Neural progenitor cell (in vitro differentiated cells): ENCODE measurements at regions not wholly inside any gene's neighbourhood (a gene's known extent, or its start where the extent isn't known, plus 50 kb on each side); places are given as distances from the start of the nearest gene placed in this dataset.

Experiments used
- DNase-seq: peaks from one replicate; pipeline ENCODE4 v3.0.0-alpha.2; 2016; ENCODE audit warnings: low spot score
- H2AFZ ChIP-seq: fragments of 200-600 bp; sonication (generic); replicated peaks from 2 replicates; pipeline ENCODE4 v1.6.1; 2016; ENCODE audit warnings: antibody characterized with exemption
- H3F3A ChIP-seq: fragments of 200-600 bp; sonication (generic); 2 replicates; pipeline ENCODE4 v1.6.1; 2016; ENCODE audit warnings: antibody characterized with exemption, low read depth
- H3K27ac ChIP-seq: fragments of 200-600 bp; sonication (generic); 2 replicates; pipeline ENCODE4 v1.5.1; 2016; ENCODE audit warnings: mild to moderate bottlenecking
- H3K27me3 ChIP-seq: fragments of 200-600 bp; sonication (generic); 2 replicates; pipeline ENCODE4 v1.6.1; 2016; ENCODE audit warnings: mild to moderate bottlenecking, moderate library complexity
- H3K36me3 ChIP-seq: fragments of 200-600 bp; sonication (generic); 2 replicates; pipeline ENCODE4 v1.5.1; 2016
- H3K4me1 ChIP-seq: fragments of 200-600 bp; sonication (generic); 2 replicates; pipeline ENCODE4 v1.6.1; 2016; ENCODE audit warnings: mixed run types
- H3K4me2 ChIP-seq: fragments of 200-600 bp; sonication (generic); 2 replicates; pipeline ENCODE4 v1.6.1; 2016
- H3K4me3 ChIP-seq: fragments of 200-600 bp; sonication (generic); 2 replicates; pipeline ENCODE4 v1.5.1; 2016
- H3K79me2 ChIP-seq: fragments of 200-600 bp; sonication (generic); 2 replicates; pipeline ENCODE4 v1.6.1; 2016; ENCODE audit warnings: low read depth
- H3K9ac ChIP-seq: fragments of 200-600 bp; sonication (generic); 2 replicates; pipeline ENCODE4 v1.6.1; 2016
- H3K9me3 ChIP-seq: fragments of 200-600 bp; sonication (generic); 2 replicates; pipeline ENCODE4 v1.5.1; 2016; ENCODE audit warnings: low read depth
- H4K20me1 ChIP-seq: fragments of 200-600 bp; sonication (generic); 2 replicates; pipeline ENCODE4 v1.6.1; 2016; ENCODE audit warnings: low read depth
- H3K27ac Mint-ChIP-seq: 3 replicates; pipeline ENCODE4 v1.8.0; 2021; ENCODE audit warnings: mixed read lengths
- H3K27me3 Mint-ChIP-seq: 2 replicates; pipeline ENCODE4 v1.8.0; 2022; ENCODE audit warnings: low read depth, mild to moderate bottlenecking, inconsistent platforms, moderate library complexity, mixed read lengths; ENCODE audit not compliant: insufficient read depth
- H3K36me3 Mint-ChIP-seq: 3 replicates; pipeline ENCODE4 v1.8.0; 2021; ENCODE audit warnings: mixed read lengths
- H3K4me1 Mint-ChIP-seq: 3 replicates; pipeline ENCODE4 v1.8.0; 2021; ENCODE audit warnings: mixed read lengths
- H3K4me3 Mint-ChIP-seq: 3 replicates; pipeline ENCODE4 v1.8.0; 2021; ENCODE audit warnings: mild to moderate bottlenecking, moderate library complexity, mixed read lengths
- H3K9me3 Mint-ChIP-seq: 3 replicates; pipeline ENCODE4 v1.8.0; 2020; ENCODE audit warnings: mixed read lengths
- EZH2 ChIP-seq: fragments of 200-600 bp; sonication (generic); IDR thresholded peaks from 2 replicates; pipeline ENCODE4 v1.6.1; 2017; ENCODE audit warnings: antibody characterized with exemption, mild to moderate bottlenecking, moderate library complexity
- EZH2phosphoT487 ChIP-seq: fragments of 200-600 bp; sonication (generic); IDR thresholded peaks from 2 replicates; pipeline ENCODE4 v1.6.1; 2017; ENCODE audit warnings: antibody characterized with exemption
- TF ChIP-seq, protein P1 (sequence below): fragments of 200-600 bp; sonication (generic); IDR thresholded peaks from 2 replicates; pipeline ENCODE4 v1.5.1; 2017; ENCODE audit warnings: antibody characterized with exemption, mild to moderate bottlenecking

DNA sequence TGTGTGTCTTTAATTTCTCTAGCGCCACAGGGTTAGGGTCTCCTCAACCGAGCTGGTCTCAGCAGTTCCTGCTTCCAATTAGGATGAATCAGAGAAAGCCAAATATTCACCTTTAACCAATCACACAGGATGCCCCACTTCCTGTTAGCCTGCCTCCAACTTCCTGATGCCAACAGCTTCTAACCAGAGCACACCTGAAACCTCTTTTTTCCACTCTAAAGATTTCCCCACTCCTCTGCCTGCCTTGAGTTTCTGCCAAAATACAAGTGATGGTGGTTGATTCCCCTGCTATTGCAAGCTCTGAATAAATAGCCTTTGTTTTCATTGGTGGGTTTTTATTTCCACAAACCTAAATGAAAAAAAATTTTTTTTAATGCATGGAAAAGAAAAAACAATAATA, 144.7 kb upstream of the UST start:
- no peak overlapping the region for H3K9ac ChIP-seq
- no peak for TF ChIP-seq EZH2
- TF ChIP-seq, protein P1, sequence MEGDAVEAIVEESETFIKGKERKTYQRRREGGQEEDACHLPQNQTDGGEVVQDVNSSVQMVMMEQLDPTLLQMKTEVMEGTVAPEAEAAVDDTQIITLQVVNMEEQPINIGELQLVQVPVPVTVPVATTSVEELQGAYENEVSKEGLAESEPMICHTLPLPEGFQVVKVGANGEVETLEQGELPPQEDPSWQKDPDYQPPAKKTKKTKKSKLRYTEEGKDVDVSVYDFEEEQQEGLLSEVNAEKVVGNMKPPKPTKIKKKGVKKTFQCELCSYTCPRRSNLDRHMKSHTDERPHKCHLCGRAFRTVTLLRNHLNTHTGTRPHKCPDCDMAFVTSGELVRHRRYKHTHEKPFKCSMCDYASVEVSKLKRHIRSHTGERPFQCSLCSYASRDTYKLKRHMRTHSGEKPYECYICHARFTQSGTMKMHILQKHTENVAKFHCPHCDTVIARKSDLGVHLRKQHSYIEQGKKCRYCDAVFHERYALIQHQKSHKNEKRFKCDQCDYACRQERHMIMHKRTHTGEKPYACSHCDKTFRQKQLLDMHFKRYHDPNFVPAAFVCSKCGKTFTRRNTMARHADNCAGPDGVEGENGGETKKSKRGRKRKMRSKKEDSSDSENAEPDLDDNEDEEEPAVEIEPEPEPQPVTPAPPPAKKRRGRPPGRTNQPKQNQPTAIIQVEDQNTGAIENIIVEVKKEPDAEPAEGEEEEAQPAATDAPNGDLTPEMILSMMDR: no peak
- no peak for TF ChIP-seq EZH2phosphoT487
- H3K4me3 ChIP-seq: no peak overlapping the region
- Mint-ChIP-seq H3K4me3 (no peak overlapping the region), H3K9me3 (peaks cover 9% of the 10 kb centered on the region), H3K27ac (no peak overlapping the region), H3K36me3 (no peaks in the 10 kb centered on the region), H3K4me1 (no peaks in the 10 kb centered on the region), H3K27me3 (no peaks in the 10 kb centered on the region)
- H3K4me2 ChIP-seq: no peak overlapping the region
- no peak overlapping the region for H2AFZ ChIP-seq
- H3K36me3 ChIP-seq: no peaks in the 10 kb centered on the region
- H3K9me3 ChIP-seq: peaks cover 4% of the 10 kb centered on the region
- H3K79me2 ChIP-seq: no peaks in the 10 kb centered on the region
- DNase-seq: no peak
- no peak overlapping the region for H3K27ac ChIP-seq
- H3F3A ChIP-seq: peaks cover 16% of the 10 kb centered on the region
- H4K20me1 ChIP-seq: no peaks in the 10 kb centered on the region
- peaks cover 20% of the 10 kb centered on the region for H3K4me1 ChIP-seq
- no peaks in the 10 kb centered on the region for H3K27me3 ChIP-seq

DNA sequence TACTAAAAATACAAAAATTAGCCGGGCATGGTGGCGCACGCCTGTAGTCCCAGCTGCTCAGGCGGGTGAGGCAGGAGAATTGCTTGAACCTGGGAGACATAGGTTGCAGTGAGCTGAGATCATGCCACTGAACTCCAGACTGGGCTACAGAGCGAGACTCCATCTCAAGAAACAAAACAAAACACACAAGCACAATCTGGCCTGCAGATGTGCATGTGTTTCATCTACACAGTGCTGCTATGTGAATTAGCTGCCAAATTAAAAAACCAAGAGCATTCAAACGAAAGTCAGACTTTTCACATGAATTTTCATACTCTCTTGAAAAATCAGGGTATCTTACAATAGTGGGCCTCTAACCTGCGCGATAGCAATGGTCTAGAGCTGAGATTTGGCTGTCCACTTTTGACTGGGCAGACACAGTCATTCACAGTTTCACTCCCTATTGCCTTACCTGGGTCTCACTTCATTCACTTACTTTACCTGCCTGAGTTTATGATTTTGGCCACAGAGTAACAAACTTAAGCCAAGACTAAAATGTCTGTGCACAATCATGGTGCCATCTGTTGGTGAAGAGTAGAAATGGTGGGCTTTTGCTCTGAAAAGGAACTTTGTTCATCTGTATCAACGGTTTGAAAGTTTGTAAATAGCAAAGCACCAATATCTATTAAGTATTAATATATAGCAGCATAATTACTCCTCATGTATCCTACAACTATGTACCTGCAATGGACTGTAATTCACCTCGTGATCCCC, 138.5 kb upstream of the UST start:
- Histone ChIP-seq H3K27me3 (no peaks in the 10 kb centered on the region), H3K79me2 (no peaks in the 10 kb centered on the region), H4K20me1 (no peaks in the 10 kb centered on the region), H3K4me2 (no peak overlapping the region), H3K9me3 (peaks cover 4% of the 10 kb centered on the region), H3K36me3 (no peaks in the 10 kb centered on the region), H2AFZ (peak overlapping the region; percentile 35), H3K9ac (no peak overlapping the region), H3K4me3 (no peak overlapping the region), H3K27ac (no peak overlapping the region), H3F3A (no peaks in the 10 kb centered on the region), H3K4me1 (no peaks in the 10 kb centered on the region)
- no peaks in the 10 kb centered on the region for H3K36me3 Mint-ChIP-seq
- DNase-seq: peak; percentile 8
- H3K27me3 Mint-ChIP-seq: no peaks in the 10 kb centered on the region
- H3K27ac Mint-ChIP-seq: no peak overlapping the region
- no peak overlapping the region for H3K4me3 Mint-ChIP-seq
- TF ChIP-seq, protein P1: peak; percentile 57
- no peak for TF ChIP-seq EZH2phosphoT487
- peaks cover 2% of the 10 kb centered on the region for H3K9me3 Mint-ChIP-seq
- H3K4me1 Mint-ChIP-seq: no peaks in the 10 kb centered on the region

DNA sequence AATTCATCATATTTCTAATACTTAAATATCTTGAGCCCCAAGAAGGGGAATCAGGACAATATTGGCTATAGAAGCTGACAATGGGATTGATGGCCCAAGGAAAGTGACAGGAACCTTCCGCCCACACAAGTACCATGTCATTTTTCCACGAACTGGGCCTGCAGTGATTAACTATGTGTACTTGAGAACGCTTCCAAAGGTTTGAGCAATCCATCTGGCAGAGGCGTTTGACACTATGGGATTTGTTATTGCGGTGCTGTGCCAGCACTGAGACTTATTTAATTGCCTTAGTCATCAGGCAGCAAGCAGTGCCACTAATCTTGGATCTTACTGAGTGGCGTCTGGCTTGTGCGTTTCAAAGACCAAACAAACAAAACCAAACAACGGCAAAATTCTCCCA, 135.6 kb upstream of the UST start:
- Mint-ChIP-seq H3K4me3 (no peak overlapping the region), H3K27me3 (no peaks in the 10 kb centered on the region), H3K36me3 (no peaks in the 10 kb centered on the region)

More for the DNA sequence above, 135.6 kb upstream of the UST start:
- peaks cover 2% of the 10 kb centered on the region for H3K9me3 Mint-ChIP-seq
- H4K20me1 ChIP-seq: no peaks in the 10 kb centered on the region
- no peak overlapping the region for H3K9ac ChIP-seq
- no peak overlapping the region for H3K4me3 ChIP-seq
- H3K27ac ChIP-seq: no peak overlapping the region
- no peak overlapping the region for H2AFZ ChIP-seq
- no peaks in the 10 kb centered on the region for H3K9me3 ChIP-seq
- no peaks in the 10 kb centered on the region for H3K79me2 ChIP-seq
- no peaks in the 10 kb centered on the region for H3K4me1 Mint-ChIP-seq
- no peak overlapping the region for H3K4me2 ChIP-seq
- H3K27me3 ChIP-seq: no peaks in the 10 kb centered on the region
- no peaks in the 10 kb centered on the region for H3K36me3 ChIP-seq
- no peaks in the 10 kb centered on the region for H3K4me1 ChIP-seq
- H3K27ac Mint-ChIP-seq: no peak overlapping the region
- H3F3A ChIP-seq: no peaks in the 10 kb centered on the region
- DNase-seq: no peak
- TF ChIP-seq EZH2 (no peak), EZH2phosphoT487 (no peak)
- TF ChIP-seq, protein P1: no peak
